GM19455 (cell line): ENCODE measurements at regions not wholly inside any gene's neighbourhood (a gene's known extent, or its start where the extent isn't known, plus 50 kb on each side); places are given as distances from the start of the nearest gene placed in this dataset.
"Not testable (repeated sequence)": the region's sequence is repeated elsewhere in the genome, so short reads cannot be mapped to it uniquely, and the experiment has no call there.

Experiments used
- ATAC-seq: cut with Tn5 transposase; IDR thresholded peaks from one replicate; pipeline ENCODE4 v1.9.1; 2021; ENCODE audit not compliant: unreplicated experiment

DNA sequence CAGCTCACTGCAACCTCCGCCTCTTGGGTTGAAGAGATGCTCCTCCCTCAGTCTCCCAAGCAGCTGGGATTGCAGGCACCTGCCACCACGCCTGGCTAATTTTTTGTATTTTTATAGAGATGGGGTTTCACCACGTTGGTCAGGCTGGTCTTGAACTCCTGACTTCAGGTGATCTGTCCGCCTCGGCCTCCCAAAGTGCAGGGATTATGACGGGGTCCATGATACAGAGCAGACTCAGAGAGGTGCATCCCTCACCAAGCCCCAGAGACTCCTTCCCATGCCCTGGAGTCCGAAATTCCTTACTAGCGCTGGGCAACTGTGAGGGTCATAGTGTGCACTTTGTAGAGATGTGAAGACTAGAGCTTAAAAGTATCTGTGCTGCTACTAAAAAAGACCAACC, 99.8 kb upstream of the IRX4 start:
- not testable (repeated sequence) for ATAC-seq

DNA sequence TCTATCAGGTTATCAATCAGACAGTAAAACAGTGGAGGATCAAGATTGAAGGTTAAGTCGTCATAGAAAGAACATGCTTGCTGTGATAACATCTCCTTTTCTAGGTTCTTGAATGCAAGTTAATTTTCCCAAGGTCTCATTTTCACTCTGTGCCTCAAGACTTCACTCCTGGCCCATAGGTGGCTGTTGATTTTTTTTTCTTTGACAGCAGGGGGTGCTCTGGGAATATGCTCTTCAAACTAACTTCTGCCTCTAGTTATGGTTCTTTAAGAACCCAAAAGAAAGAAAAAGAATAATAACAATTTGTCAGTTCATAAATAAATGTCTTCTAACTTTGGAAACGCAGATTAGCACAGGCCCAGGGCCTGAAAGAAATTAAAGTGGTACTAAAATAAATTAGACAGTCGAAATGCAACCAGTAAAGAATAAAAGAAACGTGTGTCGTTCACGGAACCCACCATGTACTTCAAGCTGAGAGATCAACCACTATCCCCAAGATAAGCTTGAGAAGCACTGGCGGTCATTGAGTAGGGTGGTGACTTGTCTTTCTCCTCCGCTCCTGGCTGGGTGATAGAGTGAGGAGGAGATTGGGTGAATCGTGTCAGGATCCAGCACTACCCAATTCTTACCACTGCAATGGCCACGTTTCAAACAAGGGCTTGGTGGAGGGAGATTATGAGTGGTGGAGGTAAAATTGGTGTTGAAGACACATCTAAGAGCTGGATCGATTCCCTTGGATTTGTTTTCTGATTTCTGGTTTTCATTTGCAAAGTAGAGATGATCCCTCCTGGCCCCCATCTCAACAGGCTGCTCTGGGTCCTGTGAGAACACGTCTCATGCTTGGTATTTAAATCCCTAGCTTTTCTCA, 93.4 kb upstream of the IRX4 start:
- ATAC-seq: no peak

DNA sequence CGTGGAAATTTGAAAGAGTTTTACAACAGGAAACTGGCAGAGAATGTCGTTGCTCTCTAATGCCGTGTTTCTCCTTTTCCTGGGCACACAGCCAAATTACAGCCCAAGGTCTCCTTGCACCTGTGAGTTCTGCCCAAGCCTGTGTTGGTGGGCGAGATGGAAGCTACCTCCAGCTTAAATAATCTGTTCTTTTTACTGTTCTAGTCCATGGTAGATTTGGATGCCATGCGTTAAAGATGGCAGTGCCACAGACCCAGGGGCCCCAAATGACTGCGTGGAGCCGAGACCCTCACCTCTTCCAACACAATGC, 92.6 kb upstream of the IRX4 start:
- no peak for ATAC-seq

DNA sequence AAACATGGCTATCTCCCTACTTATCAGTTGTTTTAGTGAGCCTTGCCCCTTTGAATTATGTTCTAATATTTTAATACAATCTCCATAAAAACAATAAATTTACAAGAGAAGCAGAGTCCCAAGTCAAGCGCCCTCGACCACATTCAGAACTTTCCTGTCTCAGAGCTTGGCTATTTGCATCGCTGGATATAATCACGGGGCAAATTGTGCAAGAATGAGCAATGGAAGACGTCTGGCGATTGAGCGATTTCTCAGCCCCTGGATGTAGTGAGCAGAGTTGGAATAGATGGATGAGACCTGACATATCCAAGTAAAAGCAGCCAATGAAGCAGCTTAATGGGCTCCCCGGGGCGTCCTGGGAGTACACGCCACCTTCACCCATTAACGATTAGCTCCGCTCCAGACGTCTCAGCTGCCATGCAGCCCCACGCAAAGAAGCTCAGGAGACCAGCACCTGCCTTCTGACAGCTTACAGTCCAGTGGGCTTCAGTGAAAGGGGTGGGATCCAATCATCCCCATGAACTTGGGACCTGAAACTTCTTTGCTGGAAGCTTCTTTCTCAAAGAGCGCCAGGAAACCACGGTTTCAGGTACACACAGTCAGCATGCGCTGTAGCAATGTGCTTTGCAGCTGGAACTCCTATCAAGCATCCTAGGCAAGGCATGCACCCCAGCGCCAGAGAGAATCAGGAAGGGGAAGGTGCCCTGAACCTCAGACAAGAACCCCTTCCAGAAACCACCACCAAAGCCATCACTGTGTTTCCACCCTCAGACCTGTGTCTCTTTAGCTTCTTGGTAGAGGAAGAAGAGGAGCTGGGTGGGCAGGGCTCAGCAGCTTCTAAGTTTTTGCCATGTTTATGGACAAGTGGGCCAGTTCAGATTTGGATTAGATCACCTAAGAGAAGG, 92.0 kb upstream of the IRX4 start:
- no peak for ATAC-seq

DNA sequence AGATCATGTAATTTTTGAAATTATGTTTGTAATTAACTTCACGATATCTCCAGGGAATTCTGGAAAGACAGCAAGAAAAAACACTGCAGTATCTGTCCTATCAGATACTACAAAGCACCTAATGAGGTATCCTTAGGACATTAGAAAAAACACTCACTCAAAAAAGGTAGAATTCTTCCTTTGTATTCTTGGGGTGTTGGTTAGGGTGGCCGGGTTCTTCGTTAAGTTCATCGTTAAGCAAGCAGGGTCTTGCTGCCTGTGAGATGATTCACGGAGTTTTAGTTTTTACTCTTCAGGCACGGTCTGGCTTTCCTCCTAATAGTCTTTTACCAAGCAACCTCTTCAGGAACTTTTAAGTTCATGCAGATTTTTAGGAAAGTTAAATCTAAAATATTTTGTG, 91.4 kb upstream of the IRX4 start:
- ATAC-seq: no peak

DNA sequence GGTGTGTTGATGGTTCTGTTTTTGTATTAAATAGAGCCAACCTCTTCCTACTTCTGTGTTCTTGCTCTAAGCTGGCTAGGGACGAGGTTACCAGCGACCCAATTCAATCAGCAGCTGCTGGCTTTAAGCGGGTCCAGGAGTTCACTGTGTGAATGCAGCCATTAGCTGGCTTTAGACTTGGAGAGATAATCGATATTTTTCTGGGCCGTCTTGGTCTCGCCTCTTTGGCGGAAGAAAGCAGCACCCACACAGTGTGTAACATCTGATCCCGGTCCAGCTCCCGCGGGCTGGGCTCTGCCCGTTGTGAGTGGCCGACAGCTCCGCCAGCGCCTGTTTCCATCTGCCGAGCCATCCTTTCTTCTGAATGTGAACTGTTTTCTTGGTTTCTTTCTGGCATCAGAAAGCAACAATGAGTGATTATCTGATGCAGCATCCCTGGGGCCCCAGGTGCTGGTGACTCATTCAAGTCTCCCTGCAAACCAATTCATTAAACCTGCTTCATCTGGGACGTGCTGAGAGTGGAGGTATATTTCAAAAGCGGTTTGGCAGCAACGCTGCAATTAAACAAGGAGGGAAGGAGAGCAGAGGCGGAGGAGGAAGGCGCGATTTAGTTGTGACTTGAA, 90.8 kb upstream of the IRX4 start:
- ATAC-seq: no peak

DNA sequence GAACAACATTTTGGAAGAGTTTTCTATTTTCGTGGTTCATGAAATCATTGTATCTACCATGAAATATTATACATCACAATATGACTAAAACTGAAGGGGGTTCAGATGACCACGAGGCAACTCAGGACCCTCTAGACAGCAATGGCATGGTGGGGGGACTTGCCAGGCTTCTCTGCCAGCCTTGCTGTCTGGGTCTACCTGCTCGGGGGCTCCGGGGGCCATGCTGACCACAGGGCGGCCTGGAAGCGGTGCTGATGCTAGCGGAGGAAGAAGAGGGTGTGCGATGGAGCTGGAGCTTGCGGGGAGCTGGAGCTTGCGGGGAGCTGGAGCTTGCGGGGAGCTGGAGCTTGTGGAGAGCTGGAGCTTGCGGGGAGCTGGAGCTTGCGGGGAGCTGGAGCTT, 89.2 kb upstream of the IRX4 start:
- ATAC-seq: no peak

DNA sequence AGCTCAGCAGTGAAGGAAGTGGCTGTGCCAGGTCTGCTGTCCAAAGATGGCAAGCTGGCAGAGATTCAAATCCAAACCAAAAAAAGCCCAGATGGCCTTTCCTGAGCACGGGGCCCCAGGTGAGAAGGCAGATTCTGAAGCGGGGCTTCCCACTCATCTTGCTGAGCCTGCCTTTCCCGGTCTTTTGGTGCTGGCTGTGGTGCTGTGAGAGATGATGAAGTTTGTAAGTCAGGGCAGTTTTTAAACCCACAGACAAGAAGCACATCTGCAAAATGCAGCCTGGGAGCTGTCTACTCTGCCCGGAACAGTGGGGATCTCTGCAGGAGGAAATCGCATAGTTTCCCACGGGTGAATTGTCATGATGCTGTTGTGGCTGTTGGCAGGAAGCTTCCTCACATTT, 85.0 kb upstream of the IRX4 start:
- no peak for ATAC-seq

DNA sequence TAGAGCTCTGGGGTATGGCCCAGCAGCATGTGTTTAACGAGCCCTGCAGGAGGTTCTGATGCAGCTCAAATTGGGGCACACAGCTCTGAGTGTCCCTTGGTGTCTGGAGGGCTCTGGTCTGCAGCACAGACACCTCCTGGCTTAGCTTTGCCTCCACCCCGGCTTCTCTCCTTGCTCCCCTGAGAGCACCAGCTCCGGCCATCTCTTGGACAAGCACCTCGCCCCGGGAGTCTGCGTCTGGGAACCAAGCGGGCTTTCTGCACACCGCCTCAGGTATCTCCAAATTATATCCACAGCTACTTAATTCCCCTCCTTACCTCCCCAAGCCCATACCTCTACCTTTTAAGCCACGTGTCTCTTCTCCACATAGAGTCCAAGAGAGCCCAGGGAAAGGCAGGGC, 83.7 kb upstream of the IRX4 start:
- ATAC-seq: no peak

DNA sequence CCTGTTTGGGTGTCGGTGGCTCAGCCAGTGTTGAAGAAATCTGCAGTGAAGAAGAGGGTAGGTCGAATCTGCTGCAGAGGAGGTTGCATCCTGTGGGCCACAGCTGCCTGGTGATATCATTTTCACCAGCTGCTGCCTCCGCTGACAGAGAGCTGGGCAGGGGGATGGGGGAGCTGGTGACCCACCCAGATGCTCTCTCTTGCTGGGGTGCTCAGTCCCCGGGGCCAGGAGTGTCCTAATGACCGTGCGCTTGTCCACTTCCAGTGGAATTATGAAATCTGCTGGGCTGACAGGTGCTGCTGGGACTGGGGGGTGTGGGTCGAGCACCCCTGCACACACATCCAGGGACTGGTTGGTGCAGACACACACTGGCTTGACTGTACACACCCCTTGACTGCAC, 83.2 kb upstream of the IRX4 start:
- no peak for ATAC-seq

DNA sequence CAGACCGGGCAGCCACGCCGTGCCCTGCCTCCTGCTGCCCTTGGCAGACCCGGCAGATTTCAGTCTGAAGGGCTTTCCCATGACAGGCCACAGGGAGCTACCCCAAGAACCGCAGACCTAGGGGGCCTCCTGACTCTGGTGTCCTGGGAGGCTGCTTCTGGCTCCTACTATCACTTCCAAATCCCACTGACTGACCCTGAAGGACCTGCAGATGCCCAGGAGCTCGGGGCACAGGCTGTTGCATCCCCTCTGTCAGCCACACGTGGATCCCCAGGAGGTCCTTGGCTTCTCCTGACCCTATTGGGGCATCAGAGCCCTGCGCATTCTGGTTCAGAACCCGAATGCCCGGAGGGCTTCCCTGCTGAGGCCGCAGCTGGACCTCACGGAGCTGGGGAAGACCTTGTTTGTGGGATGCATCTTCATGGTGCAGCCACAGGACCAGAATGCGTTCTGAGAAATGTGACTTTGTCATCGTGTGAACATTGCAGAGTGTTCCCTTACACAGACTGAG, 81.3 kb upstream of the IRX4 start:
- ATAC-seq: no peak

DNA sequence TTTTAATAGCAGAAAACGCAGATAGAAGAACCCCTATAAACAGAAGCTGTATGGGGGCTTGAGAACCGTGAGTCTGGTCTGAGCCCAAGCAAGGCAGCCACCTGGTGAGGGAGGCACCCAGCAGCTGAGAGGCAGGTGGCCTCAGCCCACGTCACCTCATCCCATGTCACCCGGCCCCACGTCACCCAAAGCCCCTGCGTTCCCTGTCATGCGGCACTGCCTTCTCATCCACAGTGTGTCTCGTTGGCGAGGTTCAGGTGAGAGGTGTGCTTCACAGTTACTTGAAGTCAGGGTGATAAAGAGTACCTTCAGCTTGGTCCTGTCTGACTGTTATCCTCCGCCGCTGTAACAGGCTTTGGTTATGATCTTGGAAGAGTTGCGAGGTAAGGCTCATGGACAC, 80.6 kb upstream of the IRX4 start:
- no peak for ATAC-seq

DNA sequence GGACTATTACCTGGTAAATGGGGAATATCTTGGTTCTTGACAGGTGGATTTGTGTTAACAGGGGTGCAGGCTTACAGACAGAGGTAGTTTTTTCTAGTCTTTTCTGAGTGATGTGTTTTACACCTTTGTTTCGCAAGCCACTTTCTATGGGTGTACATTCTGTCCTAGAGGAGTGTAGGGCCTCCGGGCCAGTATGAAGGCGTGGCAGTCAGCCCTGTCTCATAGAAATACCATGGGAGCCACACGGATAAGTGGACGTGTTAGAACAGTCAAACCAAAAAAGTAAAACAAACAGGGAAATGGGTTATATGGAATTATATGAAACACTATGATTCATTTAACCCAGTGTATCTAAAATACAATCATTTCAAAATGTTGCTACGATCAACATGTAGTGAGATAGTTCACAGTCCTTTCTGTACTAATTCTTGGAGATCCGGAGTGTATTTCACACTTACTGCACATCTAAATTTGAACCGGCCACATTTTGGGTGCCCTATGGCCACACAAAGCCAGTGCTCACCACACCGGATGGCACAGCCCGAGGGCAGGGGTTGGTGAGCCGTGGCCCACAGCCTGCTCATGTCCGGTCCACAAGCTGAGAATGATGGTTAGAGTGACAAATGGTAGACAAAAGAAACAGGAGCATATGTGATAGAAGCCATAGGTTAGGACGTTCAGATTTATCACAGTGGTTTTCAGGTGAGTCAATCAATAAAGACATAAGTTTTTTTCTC, 80.1 kb upstream of the IRX4 start:
- ATAC-seq: no peak

DNA sequence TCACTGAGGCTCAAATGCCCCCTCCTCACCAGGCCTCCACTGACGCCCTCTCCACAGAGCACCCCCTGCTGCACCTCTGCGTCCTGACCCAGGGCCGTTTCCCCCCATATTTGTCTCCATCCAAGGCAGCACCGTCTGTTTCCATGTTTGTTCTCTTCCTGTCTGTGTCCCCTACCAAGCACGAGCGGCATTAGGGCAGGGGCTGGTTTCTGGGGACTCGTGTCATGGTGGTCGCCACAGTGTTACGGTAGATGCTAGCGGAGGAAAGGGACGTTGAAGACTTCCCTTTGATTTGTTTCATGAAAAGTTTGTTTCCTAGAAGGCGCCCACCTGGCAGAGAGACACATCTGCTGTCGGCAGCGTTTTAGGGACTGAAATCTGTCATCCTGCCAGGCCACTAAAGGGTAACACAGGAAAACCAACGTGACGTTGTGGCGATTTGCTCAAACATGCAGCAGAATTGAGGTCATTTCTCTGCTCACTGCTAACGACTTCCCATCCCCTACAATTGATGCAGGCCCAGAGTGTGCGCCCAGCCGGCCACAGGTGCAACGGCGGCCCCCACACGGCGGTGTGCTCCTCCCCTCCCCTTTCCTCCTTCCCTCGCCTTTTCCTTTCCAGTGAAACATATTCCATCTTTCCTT, 79.3 kb upstream of the IRX4 start:
- ATAC-seq: no peak

DNA sequence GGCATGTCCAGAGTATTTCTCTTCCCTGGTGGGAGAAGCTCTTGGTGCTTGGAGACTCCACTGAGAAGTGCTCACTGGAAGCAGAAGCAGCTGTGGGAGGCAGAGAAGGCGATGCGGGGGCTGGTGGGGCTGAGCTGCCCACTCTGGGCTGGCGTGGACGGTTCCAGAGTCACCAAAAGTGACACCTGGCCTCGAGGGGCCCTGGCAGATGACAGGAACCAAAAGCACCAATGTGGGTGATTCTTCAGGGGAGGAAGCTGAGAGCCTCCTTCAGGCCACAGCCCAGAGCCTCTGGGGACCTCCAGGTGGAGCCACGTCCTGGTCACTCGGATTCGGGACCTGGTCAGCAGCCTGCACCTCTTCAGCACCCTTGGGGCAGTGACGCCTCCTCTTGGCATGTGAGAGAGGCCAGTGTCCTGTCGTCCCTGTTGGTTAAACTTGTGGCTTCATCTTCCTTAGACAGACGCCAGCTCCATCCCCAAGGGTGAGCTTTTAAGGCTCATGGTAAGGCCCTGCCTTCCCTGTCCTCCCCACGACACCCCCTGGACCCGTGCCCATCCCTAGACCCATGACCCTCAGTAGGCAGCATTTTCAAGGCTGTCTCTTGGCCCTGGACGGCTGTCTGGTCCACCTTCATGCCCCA, 78.7 kb upstream of the IRX4 start:
- no peak for ATAC-seq

DNA sequence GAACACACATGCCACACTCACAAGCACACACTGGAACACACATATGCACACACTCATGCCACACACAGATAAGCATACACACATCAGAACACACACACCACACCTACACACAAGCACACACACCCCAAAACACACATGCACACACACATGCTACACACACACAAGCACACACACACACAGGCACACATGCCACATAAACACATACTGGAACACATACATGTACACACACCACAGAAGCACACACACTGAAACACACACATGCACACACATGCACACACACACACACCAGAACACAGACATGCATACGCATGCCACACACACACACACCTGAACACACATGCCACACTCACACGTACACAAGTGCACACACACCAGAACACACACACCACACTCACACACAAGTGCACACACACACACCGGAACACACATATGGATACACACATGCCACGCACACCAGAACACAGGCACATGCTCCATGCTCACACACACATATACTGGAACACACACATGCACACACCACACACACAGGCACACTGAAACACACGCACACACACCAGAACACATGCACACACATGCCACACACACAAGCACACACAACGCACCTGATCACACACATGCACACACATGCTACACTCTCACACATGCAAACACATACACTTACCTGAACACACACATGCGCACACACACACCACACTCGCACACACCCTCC, 78.0 kb upstream of the IRX4 start:
- ATAC-seq: no peak

DNA sequence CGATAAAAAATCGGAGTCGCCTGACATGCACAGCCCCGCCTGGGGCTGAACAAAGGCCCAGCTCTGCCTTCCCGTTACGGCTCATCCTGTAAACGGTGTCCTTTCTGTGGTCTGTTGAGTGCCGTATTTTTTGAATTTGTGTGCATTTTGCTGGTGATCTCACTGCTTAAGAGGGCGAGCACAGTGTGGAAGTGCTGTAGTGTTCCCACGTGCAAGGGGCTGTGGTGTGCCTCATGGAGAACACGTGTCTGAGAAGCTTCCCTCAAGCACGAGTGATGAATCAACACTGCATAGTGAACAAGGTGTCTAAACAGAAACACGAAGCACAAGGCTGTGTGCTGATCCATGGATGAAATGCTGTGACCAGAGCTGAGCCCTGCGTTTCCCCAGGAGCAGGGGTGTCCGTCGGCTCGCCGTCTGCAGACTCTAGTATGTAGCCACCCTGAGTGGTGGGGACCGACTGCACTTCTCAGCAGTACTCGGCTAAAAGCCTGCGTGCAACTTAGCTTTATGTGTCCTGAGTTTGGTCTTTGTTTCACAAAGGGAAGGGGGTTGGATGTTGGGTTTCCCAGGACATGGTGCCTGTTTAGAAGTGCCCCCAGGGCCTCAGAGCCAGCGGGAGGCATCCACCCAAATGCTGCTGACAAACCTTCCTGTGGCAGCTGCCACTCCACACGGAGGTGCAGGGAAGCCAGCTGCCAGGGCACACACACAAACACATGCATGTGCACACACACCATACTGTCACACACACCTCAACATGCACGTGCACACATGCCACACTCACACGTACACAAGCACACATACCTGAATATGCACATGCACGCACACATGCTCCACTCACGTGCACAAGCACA, 77.2 kb upstream of the IRX4 start:
- ATAC-seq: no peak

DNA sequence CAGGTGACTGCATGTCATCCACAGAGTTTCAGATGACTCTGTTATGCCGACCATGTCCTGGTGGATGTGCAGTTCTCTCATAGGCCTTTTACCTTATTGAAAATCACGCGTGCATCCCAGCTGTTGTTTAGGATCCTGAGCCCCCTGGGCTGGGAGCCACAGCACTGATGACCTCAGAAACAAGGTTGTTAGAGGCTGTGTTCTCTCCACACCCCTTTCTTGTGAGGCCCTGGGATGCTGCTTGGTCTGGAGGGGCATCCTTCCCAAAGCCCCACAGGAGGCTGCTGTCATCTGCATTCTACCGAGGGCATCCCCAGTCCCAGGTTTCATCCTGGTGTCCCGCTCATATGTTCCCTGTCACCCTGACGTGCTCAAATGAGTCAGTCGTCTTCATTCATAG, 76.5 kb upstream of the IRX4 start:
- no peak for ATAC-seq
